ENCODE measurements at regions not wholly inside any gene's neighbourhood (a gene's known extent, or its start where the extent isn't known, plus 50 kb on each side); places are given as distances from the start of the nearest gene placed in this dataset.
"Not testable (repeated sequence)": the region's sequence is repeated elsewhere in the genome, so short reads cannot be mapped to it uniquely, and the experiment has no call there.

DNA sequence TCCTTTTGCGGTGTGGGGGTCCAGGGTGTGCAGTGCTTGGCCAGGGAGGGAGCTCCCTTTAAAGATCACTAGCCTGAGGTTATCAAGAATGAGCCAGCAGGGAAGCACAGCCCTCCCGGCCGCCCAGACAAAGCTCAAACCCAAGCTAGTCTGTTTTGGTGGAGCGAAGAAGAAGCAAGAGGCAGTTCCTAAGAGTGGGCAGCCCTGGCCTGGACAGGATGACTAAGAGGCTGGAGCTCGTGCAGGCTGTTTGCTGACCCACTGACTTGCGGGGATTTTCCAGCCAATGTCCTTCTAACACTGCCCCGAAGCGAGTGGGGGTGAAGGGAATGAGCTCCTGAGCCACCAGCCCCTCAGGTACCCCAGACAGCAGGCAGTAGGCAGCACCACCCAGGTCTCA is 134.4 kb downstream of the COPRS start:
- no peak for DNase-seq (ENCODE audit: low read depth)
- in situ Hi-C loops (cut with HindIII; ENCODE audit: low pct_unique_long_range_greater_than_20kb, low sequenced_read_pairs), result no loop called here

GRCh38 chr17:31724026-31724425 is 135.0 kb downstream of the COPRS start:
- peak; percentile 21 for DNase-seq (ENCODE audit: low read depth)

DNA sequence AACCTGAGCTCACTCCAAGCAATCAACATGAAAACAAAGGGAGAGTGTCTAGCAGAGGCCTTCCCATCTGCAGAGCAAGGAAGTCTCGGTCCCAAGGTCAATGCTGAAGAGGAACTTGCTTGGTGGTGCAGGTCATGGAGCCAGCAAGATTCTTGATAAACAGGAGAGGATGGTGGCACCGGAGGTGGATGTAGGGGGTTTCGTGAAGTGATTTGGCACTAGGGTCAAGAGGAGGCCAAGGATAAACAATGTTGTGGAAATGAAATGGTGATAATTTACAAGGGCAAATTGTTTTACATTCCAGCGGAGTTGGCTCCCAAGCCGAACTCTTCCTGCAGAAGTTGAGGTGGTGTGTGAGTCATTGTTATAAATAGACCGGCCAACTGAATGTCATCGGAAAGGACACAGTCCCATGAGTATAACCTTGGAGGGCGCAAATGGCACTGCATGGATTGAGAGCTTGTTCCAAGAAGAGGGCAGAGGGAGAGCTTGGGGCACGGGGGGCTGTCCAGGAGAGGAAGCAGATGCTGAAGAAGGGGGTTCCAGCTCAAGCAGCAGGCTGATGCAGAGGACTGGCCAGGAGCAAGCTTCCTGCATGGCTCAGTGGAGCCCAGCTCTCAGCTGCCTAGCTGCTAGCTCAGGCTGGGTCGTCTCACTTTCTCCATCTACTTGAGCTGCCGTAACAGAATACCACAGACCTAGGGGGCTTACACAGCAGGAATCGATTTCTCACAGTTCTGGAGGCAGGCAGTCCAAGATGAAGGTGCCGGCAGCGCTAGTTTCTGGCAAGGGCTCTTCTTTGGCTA is 136.6 kb downstream of the COPRS start:
- no peak for DNase-seq (ENCODE audit: low read depth)

More at GRCh38 chr17:31724026-31724425, 135.0 kb downstream of the COPRS start:
- in situ Hi-C loops (cut with HindIII; ENCODE audit: low pct_unique_long_range_greater_than_20kb, low sequenced_read_pairs), result no loop called here

GRCh38 chr17:31721291-31722025 is 137.6 kb downstream of the COPRS start:
- in situ Hi-C loops (cut with HindIII; ENCODE audit: low pct_unique_long_range_greater_than_20kb, low sequenced_read_pairs), result no loop called here
- no peak for DNase-seq (ENCODE audit: low read depth)

More for the DNA sequence above, 136.6 kb downstream of the COPRS start:
- in situ Hi-C loops (cut with HindIII; ENCODE audit: low pct_unique_long_range_greater_than_20kb, low sequenced_read_pairs), result no loop called here

- in situ Hi-C loops (cut with HindIII; ENCODE audit: low pct_unique_long_range_greater_than_20kb, low sequenced_read_pairs), result not testable (repeated sequence)
These were observed 141.8 kb downstream of the COPRS start for GRCh38 chr17:31717251-31717650.

GRCh38 chr17:31715446-31715845 is 143.6 kb downstream of the COPRS start:
- DNase-seq (ENCODE audit: low read depth), result no peak
- in situ Hi-C loops (cut with HindIII; ENCODE audit: low pct_unique_long_range_greater_than_20kb, low sequenced_read_pairs), result no loop called here

More at GRCh38 chr17:31717251-31717650, 141.8 kb downstream of the COPRS start:
- not testable (repeated sequence) for DNase-seq (ENCODE audit: low read depth)

GRCh38 chr17:31704483-31704882 is 154.6 kb downstream of the COPRS start:
- DNase-seq (ENCODE audit: low read depth), result no peak
- in situ Hi-C loops (cut with HindIII; ENCODE audit: low pct_unique_long_range_greater_than_20kb, low sequenced_read_pairs), result no loop called here

DNA sequence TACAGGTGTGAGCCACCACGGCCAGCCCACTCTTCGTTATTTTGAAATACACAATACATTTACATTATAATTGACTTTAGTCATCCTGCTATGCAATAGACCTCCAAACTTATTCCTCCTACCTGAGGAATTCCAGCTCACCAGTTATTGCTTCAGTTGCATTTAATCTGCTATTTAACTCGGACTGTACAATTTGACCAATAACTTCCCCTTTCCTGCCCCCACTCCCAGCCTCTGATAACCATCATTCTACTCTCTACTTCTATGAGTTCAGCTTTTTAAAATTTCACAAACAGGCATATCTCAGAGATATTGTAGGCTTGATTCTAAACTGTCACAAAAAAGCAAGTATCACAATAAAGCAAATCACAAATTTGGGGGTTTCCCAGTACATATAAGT is 157.0 kb downstream of the COPRS start:
- in situ Hi-C loops (cut with HindIII; ENCODE audit: low pct_unique_long_range_greater_than_20kb, low sequenced_read_pairs), result no loop called here
- DNase-seq (ENCODE audit: low read depth), result no peak

GRCh38 chr17:31700973-31701372 is 158.1 kb downstream of the COPRS start:
- in situ Hi-C loops (cut with HindIII; ENCODE audit: low pct_unique_long_range_greater_than_20kb, low sequenced_read_pairs), result no loop called here
- DNase-seq (ENCODE audit: low read depth), result no peak

GRCh38 chr17:31699886-31700285 is 159.2 kb downstream of the COPRS start:
- in situ Hi-C loops (cut with HindIII; ENCODE audit: low pct_unique_long_range_greater_than_20kb, low sequenced_read_pairs), result no loop called here
- no peak for DNase-seq (ENCODE audit: low read depth)

GRCh38 chr17:31699281-31699680 is 159.8 kb downstream of the COPRS start:
- no peak for DNase-seq (ENCODE audit: low read depth)
- in situ Hi-C loops (cut with HindIII; ENCODE audit: low pct_unique_long_range_greater_than_20kb, low sequenced_read_pairs), result no loop called here

DNA sequence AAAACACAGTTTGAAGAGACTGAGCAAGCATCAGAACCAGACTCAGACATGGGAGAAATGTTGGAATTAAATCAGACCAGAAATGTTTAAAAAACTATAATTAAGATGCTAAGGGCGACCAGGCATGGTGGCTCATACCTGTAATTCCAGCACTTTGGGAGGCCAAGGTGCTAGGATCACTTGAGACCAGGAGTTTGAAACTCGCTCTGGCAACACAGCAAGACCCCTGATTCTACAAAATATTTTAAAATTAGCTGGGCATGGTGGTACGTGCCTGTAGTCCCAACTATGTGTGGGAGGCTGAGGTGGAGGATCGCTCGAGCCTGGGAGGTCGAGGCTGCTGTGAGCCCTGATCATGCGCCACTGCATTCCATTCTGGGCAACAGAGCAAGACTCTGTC is 160.3 kb downstream of the COPRS start:
- DNase-seq (ENCODE audit: low read depth), result no peak
- in situ Hi-C loops (cut with HindIII; ENCODE audit: low pct_unique_long_range_greater_than_20kb, low sequenced_read_pairs), result no loop called here

- no peak for DNase-seq (ENCODE audit: low read depth)
- in situ Hi-C loops (cut with HindIII; ENCODE audit: low pct_unique_long_range_greater_than_20kb, low sequenced_read_pairs), result no loop called here
These were observed 161.2 kb downstream of the COPRS start for GRCh38 chr17:31697838-31698237.

DNA sequence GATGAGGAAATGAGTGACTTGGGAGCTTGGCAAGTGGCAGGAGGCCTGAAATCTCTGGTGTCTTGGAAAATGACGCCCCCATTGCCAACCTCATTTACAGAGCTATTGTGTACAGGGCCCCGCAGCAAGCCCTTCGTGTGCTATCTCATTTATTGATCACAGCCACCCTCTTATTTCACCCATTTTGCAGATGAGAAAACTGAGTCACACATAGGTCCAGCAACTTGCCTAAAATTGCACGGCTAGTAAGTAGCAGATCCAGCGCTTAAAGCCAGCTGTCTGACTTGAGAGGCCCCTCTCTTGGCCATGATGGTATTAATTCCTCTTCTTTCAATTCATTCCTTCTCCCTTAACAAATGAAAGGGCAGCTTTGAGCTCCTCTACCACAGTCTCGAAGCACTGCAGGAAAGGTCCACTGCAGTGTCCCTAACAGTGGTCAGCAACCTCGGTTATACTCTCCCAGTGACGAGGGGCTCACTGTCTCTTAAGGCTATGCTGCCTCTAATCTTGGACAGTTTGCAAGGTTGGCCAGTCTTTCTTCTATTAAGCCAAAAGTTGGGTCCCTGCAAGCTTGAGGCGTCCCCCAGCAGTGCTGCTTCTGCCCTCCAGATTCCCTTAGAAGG is 162.2 kb downstream of the COPRS start:
- no peak for DNase-seq (ENCODE audit: low read depth)
- in situ Hi-C loops (cut with HindIII; ENCODE audit: low pct_unique_long_range_greater_than_20kb, low sequenced_read_pairs), result no loop called here

- in situ Hi-C loops (cut with HindIII; ENCODE audit: low pct_unique_long_range_greater_than_20kb, low sequenced_read_pairs), result no loop called here
- no peak for DNase-seq (ENCODE audit: low read depth)
These were observed 162.9 kb downstream of the COPRS start for GRCh38 chr17:31696184-31696602.

- in situ Hi-C loops (cut with HindIII; ENCODE audit: low pct_unique_long_range_greater_than_20kb, low sequenced_read_pairs), result no loop called here
- no peak for DNase-seq (ENCODE audit: low read depth)
These were observed 163.5 kb downstream of the COPRS start for GRCh38 chr17:31695456-31696090.

DNA sequence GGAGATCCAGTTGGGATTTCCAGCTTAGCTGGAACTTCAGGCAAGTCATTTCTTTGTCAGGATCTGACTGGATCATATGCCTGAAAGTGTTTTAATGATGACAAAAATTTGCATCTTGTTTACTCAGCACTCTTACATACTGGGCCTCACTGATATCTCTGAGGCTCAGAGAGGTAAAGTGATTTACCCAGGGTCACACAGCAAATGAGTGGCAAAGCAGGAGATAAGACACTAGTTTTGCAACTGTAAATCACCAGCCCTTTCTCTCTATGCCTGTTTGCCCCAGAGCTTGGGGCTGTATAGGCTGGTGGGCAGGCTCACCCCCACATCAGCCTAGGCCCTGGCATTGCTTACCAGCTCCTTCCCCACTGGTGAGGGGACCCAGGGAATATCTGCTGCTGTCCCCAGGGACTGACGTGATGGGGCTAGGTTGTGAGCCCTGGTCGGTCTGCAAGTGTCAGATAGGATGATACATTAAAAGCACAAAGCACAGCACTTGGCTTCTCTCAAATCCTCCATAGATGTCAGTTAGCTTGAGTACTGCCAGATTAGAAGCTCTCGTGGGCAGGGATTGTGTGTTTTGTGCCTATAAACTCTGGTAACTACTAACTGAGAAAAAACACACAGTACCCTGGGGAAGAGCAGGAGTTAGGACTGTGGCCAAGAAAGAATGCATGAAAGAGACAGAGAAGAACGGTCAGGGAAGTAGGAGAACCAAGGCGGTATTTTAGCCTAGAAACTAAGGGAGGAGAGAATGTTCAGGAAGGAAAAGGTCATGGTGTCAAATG is 165.4 kb downstream of the COPRS start:
- no peak for DNase-seq (ENCODE audit: low read depth)
- in situ Hi-C loops (cut with HindIII; ENCODE audit: low pct_unique_long_range_greater_than_20kb, low sequenced_read_pairs), result no loop called here

- no peak for DNase-seq (ENCODE audit: low read depth)
- in situ Hi-C loops (cut with HindIII; ENCODE audit: low pct_unique_long_range_greater_than_20kb, low sequenced_read_pairs), result no loop called here
These were observed 166.4 kb downstream of the COPRS start for GRCh38 chr17:31692632-31693031.

Data from Caki2 (cell line).